ENCODE measurements at regions not wholly inside any gene's neighbourhood (a gene's known extent, or its start where the extent isn't known, plus 50 kb on each side); places are given as distances from the start of the nearest gene placed in this dataset.
"Not testable (repeated sequence)": the region's sequence is repeated elsewhere in the genome, so short reads cannot be mapped to it uniquely, and the experiment has no call there.

DNA sequence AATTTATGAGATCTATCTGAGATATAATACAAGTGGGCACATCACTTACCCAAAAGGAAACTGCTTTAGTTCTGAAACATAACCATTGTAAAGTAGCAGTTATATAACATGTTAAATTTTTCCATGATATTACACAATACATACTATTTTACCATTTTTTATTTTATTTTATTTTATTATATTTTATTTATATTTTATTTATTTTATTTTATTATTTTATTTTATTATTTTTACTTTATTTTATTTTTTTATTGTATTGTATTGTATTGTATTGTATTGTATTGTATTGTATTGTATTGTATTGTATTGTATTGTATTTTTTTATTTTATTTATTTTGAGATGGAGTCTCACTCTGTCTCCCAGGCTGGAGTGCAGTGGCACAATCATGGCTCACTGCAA, 1095.9 kb downstream of the SUCLG1 start:
- RAD21 ChIA-PET (ENCODE audit: unreplicated experiment); H3K27ac ChIP-seq (ENCODE audit: control insufficient read depth, insufficient read depth); H3K27me3 ChIP-seq (replicated peaks in 1 of 2; ENCODE audit: control insufficient read depth in 2 of 2, insufficient read depth in 2 of 2, low read length in 1 of 2); ATAC-seq; H3K36me3 ChIP-seq (ENCODE audit: control insufficient read depth in 2 of 2, insufficient read depth in 2 of 2, low read length in 1 of 2); H3K4me1 ChIP-seq (ENCODE audit: control insufficient read depth, insufficient read depth, low read length); H3K9me3 ChIP-seq (replicated peaks; ENCODE audit: control insufficient read depth, insufficient read depth, low read length); H2AFZ ChIP-seq (ENCODE audit: control insufficient read depth, low read depth, low read length); FAIRE-seq; DNase-seq (ENCODE audit: low read depth, low spot score); H3K4me3 ChIP-seq; in situ Hi-C loops (cut with MboI); H4K20me1 ChIP-seq (ENCODE audit: control insufficient read depth, insufficient read depth); CTCF ChIA-PET; SMC1A ChIA-PET (ENCODE audit: uncharacterized antibody, unreplicated experiment); H3K9ac ChIP-seq (ENCODE audit: control insufficient read depth, insufficient read depth, low read length); intact Hi-C loops (cut with micrococcal nuclease; ENCODE audit: unreplicated experiment); POLR2A ChIA-PET; BruUV-seq (replicated peaks); H3K79me2 ChIP-seq (ENCODE audit: control insufficient read depth, insufficient read depth, low read length); H3K4me2 ChIP-seq (ENCODE audit: control insufficient read depth, insufficient read depth): not testable (repeated sequence)

GRCh38 chr2:83359336-83359735, 1099.7 kb downstream of the SUCLG1 start:
- no peak for FAIRE-seq
- 51% methylated on average over 3 of the region's 3 CpGs for WGBS (ENCODE audit: insufficient coverage, insufficient replicate concordance, low lambda C conversion rate, missing lambda C conversion rate)
- Histone ChIP-seq H3K27me3 (replicated peaks in 1 of 2; ENCODE audit: control insufficient read depth in 2 of 2, insufficient read depth in 2 of 2, low read length in 1 of 2) (no peaks in the 10 kb centered on the region), H4K20me1 (ENCODE audit: control insufficient read depth, insufficient read depth) (no peaks in the 10 kb centered on the region), H3K4me1 (ENCODE audit: control insufficient read depth, insufficient read depth, low read length) (no peaks in the 10 kb centered on the region), H3K4me3 (no peak overlapping the region), H3K9me3 (replicated peaks; ENCODE audit: control insufficient read depth, insufficient read depth, low read length) (no peaks in the 10 kb centered on the region), H3K27ac (ENCODE audit: control insufficient read depth, insufficient read depth) (no peak overlapping the region), H2AFZ (ENCODE audit: control insufficient read depth, low read depth, low read length) (no peak overlapping the region), H3K79me2 (ENCODE audit: control insufficient read depth, insufficient read depth, low read length) (no peaks in the 10 kb centered on the region), H3K4me2 (ENCODE audit: control insufficient read depth, insufficient read depth) (no peak overlapping the region), H3K36me3 (ENCODE audit: control insufficient read depth in 2 of 2, insufficient read depth in 2 of 2, low read length in 1 of 2) (no peaks in the 10 kb centered on the region), H3K9ac (ENCODE audit: control insufficient read depth, insufficient read depth, low read length) (no peak overlapping the region)
- TF ChIP-seq, protein P1, sequence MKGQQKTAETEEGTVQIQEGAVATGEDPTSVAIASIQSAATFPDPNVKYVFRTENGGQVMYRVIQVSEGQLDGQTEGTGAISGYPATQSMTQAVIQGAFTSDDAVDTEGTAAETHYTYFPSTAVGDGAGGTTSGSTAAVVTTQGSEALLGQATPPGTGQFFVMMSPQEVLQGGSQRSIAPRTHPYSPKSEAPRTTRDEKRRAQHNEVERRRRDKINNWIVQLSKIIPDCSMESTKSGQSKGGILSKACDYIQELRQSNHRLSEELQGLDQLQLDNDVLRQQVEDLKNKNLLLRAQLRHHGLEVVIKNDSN (IDR thresholded peaks at IDR 0.05; ENCODE audit: borderline replicate concordance, extremely low read length, insufficient read depth, low read depth, low read length) = no peak
- TF ChIP-seq FOXK2 (IDR thresholded peaks at IDR 0.05) (no peak), NBN (IDR thresholded peaks at IDR 0.05) (no peak), FOS (IDR thresholded peaks at IDR 0.05; ENCODE audit: borderline replicate concordance, extremely low read depth, insufficient read length) (no peak), NR2F1 (conservative IDR thresholded peaks at IDR 0.05) (no peak), RUNX3 (IDR thresholded peaks at IDR 0.05; ENCODE audit: low read length) (no peak), MTA3 (IDR thresholded peaks at IDR 0.05; ENCODE audit: borderline replicate concordance, low read length) (no peak), TCF3 (IDR thresholded peaks at IDR 0.05; ENCODE audit: borderline replicate concordance, insufficient read depth, low read depth, low read length) (no peak), TAF1 (IDR thresholded peaks at IDR 0.05; ENCODE audit: borderline replicate concordance, low read depth, low read length) (no peak), FOXM1 (IDR thresholded peaks at IDR 0.05; ENCODE audit: low read depth, low read length) (no peak)
- CTCF ChIA-PET = no interaction called here
- intact Hi-C loops (cut with micrococcal nuclease; ENCODE audit: unreplicated experiment) = no loop called here
- POLR2A ChIA-PET = no interaction called here
- no TSS peak for BruUV-seq (replicated peaks)
- in situ Hi-C loops (cut with MboI) = no loop called here
- no peak for DNase-seq (ENCODE audit: low read depth, low spot score)
- RAD21 ChIA-PET (ENCODE audit: unreplicated experiment) = no interaction called here
- no peak for ATAC-seq
- SMC1A ChIA-PET (ENCODE audit: uncharacterized antibody, unreplicated experiment) = no interaction called here
